Esophagus (tissue), 2 donors: ENCODE measurements at regions not wholly inside any gene's neighbourhood (a gene's known extent, or its start where the extent isn't known, plus 50 kb on each side); places are given as distances from the start of the nearest gene placed in this dataset.

Experiments
- H3K27ac ChIP-seq, 2 donors: one replicate each; pipeline ENCODE4 v1.5.1; 2013; ENCODE audit warnings: low read depth in 2 of 2, mild to moderate bottlenecking in 2 of 2, inconsistent platforms in 1 of 2, low read length in 1 of 2, moderate library complexity in 1 of 2
- H3K27me3 ChIP-seq, 2 donors: one replicate each; pipeline ENCODE4 v1.6.1; 2013; ENCODE audit warnings: low read length in 2 of 2, control low read depth in 1 of 2, mild to moderate bottlenecking in 1 of 2; ENCODE audit not compliant: insufficient read depth in 2 of 2, control insufficient read depth in 1 of 2
- H3K36me3 ChIP-seq, 2 donors: one replicate each; pipeline ENCODE4 v1.6.1; 2013; ENCODE audit warnings: low read length in 1 of 2; ENCODE audit not compliant: control insufficient read depth in 2 of 2, insufficient read depth in 2 of 2
- H3K4me1 ChIP-seq, 2 donors: one replicate each; pipeline ENCODE4 v1.6.1; 2013; ENCODE audit warnings: low read length in 1 of 2; ENCODE audit not compliant: control insufficient read depth in 2 of 2, insufficient read depth in 2 of 2
- H3K4me3 ChIP-seq, 2 donors: one replicate each; pipeline ENCODE4 v1.5.1; 2013; ENCODE audit warnings: low read length in 2 of 2, mild to moderate bottlenecking in 2 of 2, low read depth in 1 of 2, moderate library complexity in 1 of 2
- H3K9me3 ChIP-seq, 2 donors: one replicate each; pipeline ENCODE4 v1.6.1; 2013; ENCODE audit warnings: mild to moderate bottlenecking in 2 of 2, low read depth in 1 of 2, low read length in 1 of 2, moderate library complexity in 1 of 2; ENCODE audit not compliant: control insufficient read depth in 2 of 2, insufficient read depth in 1 of 2
- WGBS, 2 donors: extraction: QIAGEN DNeasy Blood & Tissue Kit; methylation state at CpG; one replicate each; pipeline ENCODE4 v1.1.7; 2013; 5-methylcytosine and 5-hydroxymethylcytosine counted together
- donor health status: healthy with polysubstance abuse.
- donor health status: Bipolar disorder and iron deficiency.

- Histone ChIP-seq H3K4me1 (no peaks in the 10 kb centered on the region), H3K27ac (no peak overlapping the region), H3K4me3 (no peak overlapping the region), H3K36me3 (no peaks in the 10 kb centered on the region), H3K27me3 (no peaks in the 10 kb centered on the region), H3K9me3 (no peaks in the 10 kb centered on the region)
- WGBS, 2 donors: 84 to 90% methylated on average over 3 of the region's 3 CpGs
These were observed 54.5 kb upstream of the C3orf80 start for GRCh38 chr3:160170409-160171370.

DNA sequence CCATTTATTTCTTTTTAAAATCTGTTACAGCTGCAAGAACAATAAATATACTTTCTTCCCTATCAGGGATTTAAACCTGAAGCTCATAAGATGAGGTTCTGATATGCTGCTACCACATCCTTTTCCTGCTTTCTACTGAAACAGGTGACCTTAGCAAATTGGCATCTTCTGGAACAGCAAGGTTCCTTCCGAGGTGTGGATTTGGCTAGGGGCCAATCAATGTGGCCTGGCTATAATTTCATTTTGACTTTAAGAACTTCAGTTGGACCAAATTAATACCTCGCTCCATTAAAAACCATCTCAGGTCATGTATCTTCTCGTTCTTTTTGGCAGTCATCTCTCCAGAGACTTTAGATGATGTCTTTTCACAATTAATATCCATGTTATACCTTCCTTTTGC lies 53.4 kb upstream of the C3orf80 start:
- Histone ChIP-seq H3K4me1 (no peaks in the 10 kb centered on the region), H3K36me3 (no peaks in the 10 kb centered on the region), H3K9me3 (no peaks in the 10 kb centered on the region), H3K27ac (no peak overlapping the region), H3K4me3 (no peak overlapping the region), H3K27me3 (no peaks in the 10 kb centered on the region)
- 61% methylated on average over 3 of the region's 3 CpGs for WGBS, 2 donors

DNA sequence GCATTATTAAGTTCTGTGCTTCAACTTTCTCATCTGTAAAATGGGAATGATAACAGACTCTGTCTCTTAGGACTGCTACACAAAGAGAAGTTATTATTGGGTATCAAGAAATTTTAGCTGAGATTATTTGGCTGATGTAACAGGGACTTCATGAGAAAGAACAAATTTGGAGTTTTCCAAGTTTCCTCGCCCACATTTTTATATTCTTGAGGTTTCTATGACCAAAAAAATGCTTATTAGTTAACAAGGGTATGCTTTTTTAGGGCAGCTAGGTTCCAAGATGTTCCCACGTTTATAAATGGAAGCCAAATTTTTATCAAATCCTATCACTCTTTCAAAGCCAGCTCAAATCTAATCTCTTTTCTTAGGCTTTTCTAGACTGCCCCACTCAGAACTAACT lies 50.6 kb upstream of the C3orf80 start:
- Histone ChIP-seq H3K27me3 (no peaks in the 10 kb centered on the region), H3K4me3 (no peak overlapping the region), H3K27ac (no peak overlapping the region), H3K36me3 (no peaks in the 10 kb centered on the region), H3K9me3 (no peaks in the 10 kb centered on the region), H3K4me1 (no peaks in the 10 kb centered on the region)
- WGBS, 2 donors: 73 to 79% methylated on average over 2 of the region's 2 CpGs
